ENCODE measurements at regions not wholly inside any gene's neighbourhood (a gene's known extent, or its start where the extent isn't known, plus 50 kb on each side); places are given as distances from the start of the nearest gene placed in this dataset.
A peak's percentile ranks its signal among the peaks of the same experiment; 100 is the strongest.

DNA sequence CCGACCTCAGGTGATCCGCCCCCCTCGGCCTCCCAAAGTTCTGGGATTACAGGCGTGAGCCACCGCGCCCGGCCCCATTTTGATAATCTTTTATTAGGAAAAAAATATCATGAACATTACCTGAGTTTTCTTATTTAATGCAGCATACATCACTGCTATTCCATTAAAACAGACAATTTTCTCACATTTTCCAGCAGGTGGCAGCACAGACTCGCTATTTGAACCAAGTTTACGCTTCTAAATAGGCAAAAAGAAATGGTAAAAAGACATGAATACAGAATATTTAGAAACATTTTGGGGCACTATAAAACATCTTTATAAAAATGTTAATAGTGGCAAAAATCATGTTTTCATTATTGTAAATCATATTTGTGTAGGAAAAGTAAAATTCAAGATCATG is 903.1 kb downstream of the SLITRK6 start (continued):
- peak; percentile 75; the same call in 1 of the 2 replicates for TF ChIP-seq SMC3 (IDR thresholded peaks at IDR 0.05; ENCODE audit: borderline replicate concordance, low read length)

DNA sequence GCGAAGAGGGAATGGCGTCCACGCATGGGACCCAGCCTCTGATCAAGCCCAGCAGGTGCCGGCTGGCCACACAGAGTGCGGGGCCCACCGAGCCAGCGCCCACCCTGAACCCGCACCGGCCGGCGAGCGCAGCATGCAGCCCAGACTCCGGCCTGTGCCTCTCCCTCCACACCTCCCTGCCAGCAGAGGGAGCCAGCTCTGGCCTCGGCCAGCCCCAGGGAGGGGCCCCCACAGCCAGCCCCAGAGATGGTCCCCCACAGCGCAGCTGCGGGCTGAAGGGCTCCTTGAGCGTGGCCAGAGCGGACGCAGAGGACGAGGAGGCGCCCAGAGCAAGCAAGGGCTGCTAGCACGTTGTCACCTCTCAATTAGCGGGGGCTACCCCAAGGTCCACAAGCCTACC is 904.5 kb downstream of the SLITRK6 start:
- WGBS (ENCODE audit: insufficient coverage, insufficient replicate concordance, low lambda C conversion rate, missing lambda C conversion rate) = 82% methylated on average over 22 of the region's 23 CpGs
- SMC1A ChIA-PET (ENCODE audit: uncharacterized antibody, unreplicated experiment) = no interaction called here
- no TSS peak for BruUV-seq (replicated peaks)

DNA sequence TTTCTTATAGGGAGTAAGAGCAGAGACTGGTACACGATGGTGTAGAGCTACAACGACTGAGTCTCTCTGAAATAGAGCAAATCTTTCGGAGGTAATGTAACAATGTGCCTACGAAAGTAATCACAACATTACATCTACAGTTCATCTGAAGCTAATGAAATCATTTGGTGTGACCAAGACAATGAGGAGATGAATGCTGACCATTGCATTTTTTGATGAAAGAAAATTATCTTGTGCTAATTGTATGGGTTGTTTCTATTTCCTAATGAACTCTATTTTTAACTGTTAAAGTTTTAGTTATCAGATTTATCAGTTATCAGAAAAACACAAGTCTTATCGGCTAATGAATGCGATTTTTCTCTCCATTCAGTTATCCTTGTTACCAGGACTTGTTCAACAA is 913.4 kb downstream of the SLITRK6 start:
- DNase-seq (ENCODE audit: low read depth, low spot score) (no peak), FAIRE-seq (no peak), ATAC-seq (no peak)
- Histone ChIP-seq H3K4me1 (ENCODE audit: control insufficient read depth, insufficient read depth, low read length) (no peaks in the 10 kb centered on the region), H3K9ac (ENCODE audit: control insufficient read depth, insufficient read depth, low read length) (no peak overlapping the region), H3K4me2 (ENCODE audit: control insufficient read depth, insufficient read depth) (no peak overlapping the region), H3K27me3 (replicated peaks in 1 of 2; ENCODE audit: control insufficient read depth in 2 of 2, insufficient read depth in 2 of 2, low read length in 1 of 2) (no peaks in the 10 kb centered on the region), H3K4me3 (no peak overlapping the region), H3K36me3 (ENCODE audit: control insufficient read depth in 2 of 2, insufficient read depth in 2 of 2, low read length in 1 of 2) (no peaks in the 10 kb centered on the region), H3K9me3 (replicated peaks; ENCODE audit: control insufficient read depth, insufficient read depth, low read length) (no peaks in the 10 kb centered on the region), H4K20me1 (ENCODE audit: control insufficient read depth, insufficient read depth) (no peaks in the 10 kb centered on the region), H3K79me2 (ENCODE audit: control insufficient read depth, insufficient read depth, low read length) (no peaks in the 10 kb centered on the region), H3K27ac (ENCODE audit: control insufficient read depth, insufficient read depth) (no peak overlapping the region), H2AFZ (ENCODE audit: control insufficient read depth, low read depth, low read length) (no peak overlapping the region)
- POLR2A ChIA-PET = no interaction called here
- in situ Hi-C loops (cut with MboI) (no loop called here), intact Hi-C loops (cut with micrococcal nuclease; ENCODE audit: unreplicated experiment) (no loop called here)
- no TSS peak for BruUV-seq (replicated peaks)
- SMC1A ChIA-PET (ENCODE audit: uncharacterized antibody, unreplicated experiment) = no interaction called here
- CTCF ChIA-PET = no interaction called here
- RAD21 ChIA-PET (ENCODE audit: unreplicated experiment) = no interaction called here
- WGBS (ENCODE audit: insufficient coverage, insufficient replicate concordance, low lambda C conversion rate, missing lambda C conversion rate) = 3% methylated on average over 6 of the region's 6 CpGs
- TF ChIP-seq, protein P1, sequence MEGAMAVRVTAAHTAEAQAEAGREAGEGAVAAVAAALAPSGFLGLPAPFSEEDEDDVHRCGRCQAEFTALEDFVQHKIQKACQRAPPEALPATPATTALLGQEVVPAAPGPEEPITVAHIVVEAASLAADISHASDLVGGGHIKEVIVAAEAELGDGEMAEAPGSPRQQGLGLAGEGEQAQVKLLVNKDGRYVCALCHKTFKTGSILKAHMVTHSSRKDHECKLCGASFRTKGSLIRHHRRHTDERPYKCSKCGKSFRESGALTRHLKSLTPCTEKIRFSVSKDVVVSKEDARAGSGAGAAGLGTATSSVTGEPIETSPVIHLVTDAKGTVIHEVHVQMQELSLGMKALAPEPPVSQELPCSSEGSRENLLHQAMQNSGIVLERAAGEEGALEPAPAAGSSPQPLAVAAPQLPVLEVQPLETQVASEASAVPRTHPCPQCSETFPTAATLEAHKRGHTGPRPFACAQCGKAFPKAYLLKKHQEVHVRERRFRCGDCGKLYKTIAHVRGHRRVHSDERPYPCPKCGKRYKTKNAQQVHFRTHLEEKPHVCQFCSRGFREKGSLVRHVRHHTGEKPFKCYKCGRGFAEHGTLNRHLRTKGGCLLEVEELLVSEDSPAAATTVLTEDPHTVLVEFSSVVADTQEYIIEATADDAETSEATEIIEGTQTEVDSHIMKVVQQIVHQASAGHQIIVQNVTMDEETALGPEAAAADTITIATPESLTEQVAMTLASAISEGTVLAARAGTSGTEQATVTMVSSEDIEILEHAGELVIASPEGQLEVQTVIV (IDR thresholded peaks at IDR 0.05; ENCODE audit: borderline replicate concordance, partially characterized antibody) = no peak
- TF ChIP-seq PAX8 (IDR thresholded peaks at IDR 0.05) = no peak
- no peak for TF ChIP-seq RUNX3 (IDR thresholded peaks at IDR 0.05; ENCODE audit: low read length)
- TF ChIP-seq KDM1A (IDR thresholded peaks at IDR 0.05; ENCODE audit: borderline replicate concordance) = no peak
- no peak for TF ChIP-seq EP300 (IDR thresholded peaks at IDR 0.05; ENCODE audit: borderline replicate concordance in 1 of 2, control insufficient read depth in 1 of 2, low read depth in 2 of 2, low read length in 2 of 2)
- TF ChIP-seq ZSCAN29 (IDR thresholded peaks at IDR 0.05) = no peak
- no peak for TF ChIP-seq HDAC6 (IDR thresholded peaks at IDR 0.05; ENCODE audit: unreplicated experiment)
- no peak for TF ChIP-seq DPF2 (IDR thresholded peaks at IDR 0.05)
- no peak for TF ChIP-seq CHD2 (IDR thresholded peaks at IDR 0.05; ENCODE audit: borderline replicate concordance, low read depth, low read length)
- TF ChIP-seq SPI1 (IDR thresholded peaks at IDR 0.05; ENCODE audit: borderline replicate concordance, insufficient read depth, low read depth, low read length) = no peak
- no peak for TF ChIP-seq KAT2A (conservative IDR thresholded peaks at IDR 0.05; ENCODE audit: control insufficient read depth, low read depth, low read length)
- no peak for TF ChIP-seq FOS (IDR thresholded peaks at IDR 0.05; ENCODE audit: borderline replicate concordance, extremely low read depth, insufficient read length)
- TF ChIP-seq MTA2 (IDR thresholded peaks at IDR 0.05; ENCODE audit: low read depth) = no peak

More for the DNA sequence above, 904.5 kb downstream of the SLITRK6 start:
- TF ChIP-seq PAX5 (IDR thresholded peaks at IDR 0.05; ENCODE audit: borderline replicate concordance, low read depth, low read length) = no peak
- TF ChIP-seq MEF2B (IDR thresholded peaks at IDR 0.05; ENCODE audit: partially characterized antibody, poor library complexity, severe bottlenecking) = no peak
- TF ChIP-seq POU2F2 (IDR thresholded peaks at IDR 0.05; ENCODE audit: borderline replicate concordance, low read depth, low read length) = no peak
- TF ChIP-seq ASH2L (IDR thresholded peaks at IDR 0.05; ENCODE audit: borderline replicate concordance, low read depth) = no peak
- TF ChIP-seq TAF1 (IDR thresholded peaks at IDR 0.05; ENCODE audit: borderline replicate concordance, low read depth, low read length) = no peak
- ATAC-seq (no peak; the same call in 2 of the 3 replicates), DNase-seq (ENCODE audit: low read depth, low spot score) (no peak), FAIRE-seq (no peak)
- Histone ChIP-seq H2AFZ (ENCODE audit: control insufficient read depth, low read depth, low read length) (no peak overlapping the region), H3K9ac (ENCODE audit: control insufficient read depth, insufficient read depth, low read length) (no peak overlapping the region), H3K4me1 (ENCODE audit: control insufficient read depth, insufficient read depth, low read length) (no peaks in the 10 kb centered on the region), H3K4me3 (no peak overlapping the region), H3K27me3 (replicated peaks in 1 of 2; ENCODE audit: control insufficient read depth in 2 of 2, insufficient read depth in 2 of 2, low read length in 1 of 2) (no peaks in the 10 kb centered on the region), H3K9me3 (replicated peaks; ENCODE audit: control insufficient read depth, insufficient read depth, low read length) (no peaks in the 10 kb centered on the region), H3K36me3 (ENCODE audit: control insufficient read depth in 2 of 2, insufficient read depth in 2 of 2, low read length in 1 of 2) (no peaks in the 10 kb centered on the region), H3K27ac (ENCODE audit: control insufficient read depth, insufficient read depth) (no peak overlapping the region), H3K4me2 (ENCODE audit: control insufficient read depth, insufficient read depth) (no peak overlapping the region), H4K20me1 (ENCODE audit: control insufficient read depth, insufficient read depth) (no peaks in the 10 kb centered on the region), H3K79me2 (ENCODE audit: control insufficient read depth, insufficient read depth, low read length) (no peaks in the 10 kb centered on the region)
- RAD21 ChIA-PET (ENCODE audit: unreplicated experiment) = interaction anchor here (0.8 kb wide), 1 partner anchor 28 kb away, joined by 3 read pairs; no protein-coding TSS in a partner anchor
- intact Hi-C loops (cut with micrococcal nuclease; ENCODE audit: unreplicated experiment) = no loop called here
- POLR2A ChIA-PET = no interaction called here
- in situ Hi-C loops (cut with MboI) = loop anchor here (5.0 kb wide), 1 partner anchor 913 kb away; no protein-coding TSS in a partner anchor
- CTCF ChIA-PET = interaction anchor here (0.7 to 1.4 kb wide), 3 partner anchors 11 to 911 kb away, joined by 3 to 5 read pairs (median 3); no protein-coding TSS in a partner anchor
